Lower leg skin (tissue), 4 donors: ENCODE measurements at regions not wholly inside any gene's neighbourhood (a gene's known extent, or its start where the extent isn't known, plus 50 kb on each side); places are given as distances from the start of the nearest gene placed in this dataset.

Experiments used
- DNase-seq, 2 donors: peaks; one replicate each; pipeline ENCODE4 v3.0.0-alpha.2; 2019; ENCODE audit warnings: low spot score in 2 of 2
- H3K4me3 ChIP-seq: fragments of 200-600 bp; sonication (generic); 2 replicates; pipeline ENCODE4 v1.5.1; 2017; ENCODE audit warnings: mild to moderate bottlenecking, low read depth; ENCODE audit not compliant: poor library complexity, severe bottlenecking
- CTCF ChIP-seq, 3 donors: fragments of 450-650 bp; IDR thresholded peaks; one replicate each; pipeline ENCODE4 v1.5.1; 2016; ENCODE audit warnings: antibody characterized with exemption in 3 of 3, mild to moderate bottlenecking in 3 of 3, moderate library complexity in 2 of 3
- POLR2A ChIP-seq, 2 donors: fragments of 450-650 bp; IDR thresholded peaks; one replicate each; pipeline ENCODE4 v1.6.1; 2016 to 2017; ENCODE audit warnings: antibody characterized with exemption in 2 of 2, mild to moderate bottlenecking in 1 of 2, moderate library complexity in 1 of 2
- WGBS, 2 donors: methylation state at CpG; one replicate each; pipeline ENCODE4 v1.1.5; 2018; 5-methylcytosine and 5-hydroxymethylcytosine counted together
- intact Hi-C: fragments of 100-400 bp; cut with DNase I; formaldehyde crosslinking; loops from one replicate; pipeline ENCODE4 v1.15.0; 2023; ENCODE audit warnings: low total_unique reads

GRCh38 chr18:76259096-76259495 lies 235.9 kb downstream of the ZNF516 start:
- DNase-seq = peak in 1 of 2 donors; percentile 14
- whole genome bisulfite sequencing, 2 donors = 64 to 73% methylated on average over 10 of the region's 10 CpGs
- no peak for TF ChIP-seq CTCF (IDR thresholded peaks at IDR 0.05)
- intact Hi-C loops = no loop called here
- H3K4me3 ChIP-seq = no peak overlapping the region

GRCh38 chr18:76258209-76258608 lies 236.8 kb downstream of the ZNF516 start:
- H3K4me3 ChIP-seq = no peak overlapping the region
- 39 to 53% methylated on average over 2 of the region's 2 CpGs for WGBS, 2 donors
- TF ChIP-seq CTCF (IDR thresholded peaks at IDR 0.05) (no peak), POLR2A (IDR thresholded peaks at IDR 0.05) (no peak)
- intact Hi-C loops = no loop called here
- no peak for DNase-seq

GRCh38 chr18:76255070-76255683 lies 239.9 kb downstream of the ZNF516 start:
- intact Hi-C loops = no loop called here
- no peak overlapping the region for H3K4me3 ChIP-seq
- TF ChIP-seq CTCF (IDR thresholded peaks at IDR 0.05) (no peak), POLR2A (IDR thresholded peaks at IDR 0.05) (no peak)
- DNase-seq = peak in 1 of 2 donors; percentile 46
- 88% methylated on average over 23 of the region's 23 CpGs for WGBS, 2 donors

GRCh38 chr18:76252880-76253279 lies 242.2 kb downstream of the ZNF516 start:
- WGBS, 2 donors = 29 to 37% methylated on average over 3 of the region's 3 CpGs
- intact Hi-C loops = no loop called here
- no peak for TF ChIP-seq POLR2A (IDR thresholded peaks at IDR 0.05)
- no peak for TF ChIP-seq CTCF (IDR thresholded peaks at IDR 0.05)
- peak in 1 of 2 donors; percentile 4 for DNase-seq
- H3K4me3 ChIP-seq = no peak overlapping the region

- no peak for TF ChIP-seq CTCF (IDR thresholded peaks at IDR 0.05)
- TF ChIP-seq POLR2A (IDR thresholded peaks at IDR 0.05) = no peak
- no peak for DNase-seq
- intact Hi-C loops = no loop called here
- WGBS, 2 donors = 72 to 78% methylated on average over 2 of the region's 2 CpGs
- H3K4me3 ChIP-seq = no peak overlapping the region
Measured at GRCh38 chr18:76252139-76252538, 242.9 kb downstream of the ZNF516 start.

GRCh38 chr18:76251691-76252090 lies 243.4 kb downstream of the ZNF516 start:
- peak in 1 of 2 donors; percentile 54 for DNase-seq
- 58 to 63% methylated on average over 11 of the region's 11 CpGs for WGBS, 2 donors
- TF ChIP-seq POLR2A (IDR thresholded peaks at IDR 0.05) (no peak), CTCF (IDR thresholded peaks at IDR 0.05) (no peak)
- H3K4me3 ChIP-seq = no peak overlapping the region
- intact Hi-C loops = no loop called here
